ENCODE measurements at regions not wholly inside any gene's neighbourhood (a gene's known extent, or its start where the extent isn't known, plus 50 kb on each side); places are given as distances from the start of the nearest gene placed in this dataset.

- Histone ChIP-seq H3K4me3 (replicated peaks in 1 of 3; ENCODE audit: low read depth in 2 of 3, low read length in 3 of 3) (peak overlapping the region in 1 of 3 experiments; percentile 5), H3K4me2 (replicated peaks; ENCODE audit: extremely low read depth, low read length, poor library complexity, severe bottlenecking) (no peak overlapping the region), H3K9ac (ENCODE audit: insufficient read depth, low read length, poor library complexity, severe bottlenecking) (no peak overlapping the region), H3K4me1 (ENCODE audit: control insufficient read depth in 1 of 2, insufficient read depth in 2 of 2, low read length in 2 of 2) (peaks cover 14 to 17% of the 10 kb centered on the region in 2 donors), H3K36me3 (replicated peaks in 1 of 2; ENCODE audit: control insufficient read depth in 1 of 2, insufficient read depth in 2 of 2, low read length in 2 of 2) (no peaks in the 10 kb centered on the region), H3K79me2 (ENCODE audit: insufficient read depth, low read length) (no peaks in the 10 kb centered on the region), H3K27ac (ENCODE audit: low read depth in 1 of 2, low read length in 2 of 2) (peak overlapping the region; percentile 7 to 73), H3K9me3 (replicated peaks in 1 of 2; ENCODE audit: control insufficient read depth in 1 of 2, insufficient read depth in 1 of 2, low read length in 2 of 2) (peaks cover 0 to 6% of the 10 kb centered on the region in 2 donors), H3K27me3 (ENCODE audit: control insufficient read depth in 2 of 2, insufficient read depth in 2 of 2, low read length in 2 of 2) (no peaks in the 10 kb centered on the region), H2AFZ (ENCODE audit: insufficient read depth, low read depth, low read length, poor library complexity, severe bottlenecking) (peak overlapping the region; percentile 24), H4K20me1 (ENCODE audit: insufficient read depth, low read length) (no peaks in the 10 kb centered on the region)
- H3K4me3 Mint-ChIP-seq, result peak overlapping the region in 1 of 2 donors; percentile 54
- no peak for TF ChIP-seq CTCF (IDR thresholded peaks at IDR 0.05)
- H3K27ac Mint-ChIP-seq, result peak overlapping the region; percentile 47 to 79 (median 64)
- intact Hi-C loops (cut with micrococcal nuclease), result loop anchor here in 1 of 2 donors (5.0 kb wide), 1 partner anchor 837 kb away; no protein-coding TSS in a partner anchor
- WGBS (ENCODE audit: insufficient coverage), result 38% methylated on average over 5 of the region's 5 CpGs
- peaks cover 14% of the 10 kb centered on the region for H3K4me1 Mint-ChIP-seq
- peaks cover 0 to 6% (median 4%) of the 10 kb centered on the region in 7 donors for H3K9me3 Mint-ChIP-seq
- peak; percentile 33 to 76 (median 52) for DNase-seq
- H3K36me3 Mint-ChIP-seq, result peaks cover 0 to 2% of the 10 kb centered on the region in 2 donors
- H3K27me3 Mint-ChIP-seq (ENCODE audit: low read depth in 3 of 3), result peaks cover 0 to 4% (median 0%) of the 10 kb centered on the region in 3 donors
Observed at GRCh38 chr9:86485359-86485758, 131.1 kb upstream of the TUT7 start.

GRCh38 chr9:86483496-86483895 lies 129.3 kb upstream of the TUT7 start:
- intact Hi-C loops (cut with micrococcal nuclease), result no loop called here
- Mint-ChIP-seq H3K27ac (no peak overlapping the region), H3K36me3 (peaks cover 0 to 2% of the 10 kb centered on the region in 2 donors), H3K4me1 (peaks cover 14% of the 10 kb centered on the region), H3K9me3 (peaks cover 0 to 11% (median 6%) of the 10 kb centered on the region in 7 donors), H3K27me3 (ENCODE audit: low read depth in 3 of 3) (no peaks in the 10 kb centered on the region), H3K4me3 (no peak overlapping the region)
- Histone ChIP-seq H3K4me3 (replicated peaks in 1 of 3; ENCODE audit: low read depth in 2 of 3, low read length in 3 of 3) (no peak overlapping the region), H4K20me1 (ENCODE audit: insufficient read depth, low read length) (no peaks in the 10 kb centered on the region), H3K79me2 (ENCODE audit: insufficient read depth, low read length) (no peaks in the 10 kb centered on the region), H3K36me3 (replicated peaks in 1 of 2; ENCODE audit: control insufficient read depth in 1 of 2, insufficient read depth in 2 of 2, low read length in 2 of 2) (no peaks in the 10 kb centered on the region), H2AFZ (ENCODE audit: insufficient read depth, low read depth, low read length, poor library complexity, severe bottlenecking) (no peak overlapping the region), H3K27me3 (ENCODE audit: control insufficient read depth in 2 of 2, insufficient read depth in 2 of 2, low read length in 2 of 2) (no peaks in the 10 kb centered on the region), H3K9me3 (replicated peaks in 1 of 2; ENCODE audit: control insufficient read depth in 1 of 2, insufficient read depth in 1 of 2, low read length in 2 of 2) (peaks cover 0 to 7% of the 10 kb centered on the region in 2 donors), H3K4me1 (ENCODE audit: control insufficient read depth in 1 of 2, insufficient read depth in 2 of 2, low read length in 2 of 2) (peaks cover 14 to 17% of the 10 kb centered on the region in 2 donors), H3K4me2 (replicated peaks; ENCODE audit: extremely low read depth, low read length, poor library complexity, severe bottlenecking) (no peak overlapping the region), H3K27ac (ENCODE audit: low read depth in 1 of 2, low read length in 2 of 2) (no peak overlapping the region), H3K9ac (ENCODE audit: insufficient read depth, low read length, poor library complexity, severe bottlenecking) (no peak overlapping the region)
- no peak for DNase-seq
- no peak for TF ChIP-seq CTCF (IDR thresholded peaks at IDR 0.05)

All from CD14-positive monocyte (primary cell).